Erythroblast (primary cell): ENCODE measurements at regions not wholly inside any gene's neighbourhood (a gene's known extent, or its start where the extent isn't known, plus 50 kb on each side); places are given as distances from the start of the nearest gene placed in this dataset.

Experiments
- DNase-seq, 2 experiments: peaks; one replicate each; lab custom pipeline; 2025; lab: John Stamatoyannopoulos, UW
- GATA1 ChIP-seq: IDR thresholded peaks from 2 replicates; pipeline ENCODE4 v1.6.1; 2011; ENCODE audit warnings: low read depth, mild to moderate bottlenecking, control low read depth, low read length, moderate library complexity
- POLR2A ChIP-seq: IDR thresholded peaks from 2 replicates; pipeline ENCODE4 v1.6.1; 2011; ENCODE audit warnings: mild to moderate bottlenecking, low read length

DNA sequence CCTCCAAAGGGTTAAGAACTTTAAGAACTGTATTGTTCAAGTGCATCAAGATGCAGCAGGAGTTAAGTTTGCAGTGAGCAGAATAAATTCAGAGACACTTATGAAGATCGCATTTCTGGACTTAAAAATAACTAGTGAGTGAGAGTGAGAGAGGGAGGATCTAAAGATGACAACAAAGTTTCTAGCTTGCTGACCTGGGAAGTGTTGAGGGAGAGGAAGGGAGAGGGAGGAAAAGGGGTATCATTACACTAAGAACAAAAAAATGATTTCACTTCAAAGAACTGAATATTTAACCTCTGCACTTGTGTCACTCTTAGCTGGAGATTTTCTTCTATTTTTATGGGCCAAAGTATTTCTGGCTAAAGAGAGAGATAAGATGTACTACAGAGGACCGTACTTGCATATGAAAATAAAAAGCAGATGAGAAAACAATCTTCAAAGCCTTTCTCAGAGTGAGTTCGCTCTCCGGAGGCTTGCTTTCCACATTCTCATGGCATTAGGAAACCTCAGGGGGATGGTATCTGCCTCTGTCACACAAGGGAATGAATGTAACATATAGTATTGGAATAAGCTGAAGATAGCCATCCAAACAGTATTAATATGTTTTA is 91.4 kb upstream of the TJP1 start:
- no peak for DNase-seq
- TF ChIP-seq POLR2A (no peak), GATA1 (no peak)

GRCh38 chr15:29911705-29912104 is 89.4 kb upstream of the TJP1 start:
- DNase-seq: no peak
- TF ChIP-seq POLR2A: no peak
- TF ChIP-seq GATA1: no peak

DNA sequence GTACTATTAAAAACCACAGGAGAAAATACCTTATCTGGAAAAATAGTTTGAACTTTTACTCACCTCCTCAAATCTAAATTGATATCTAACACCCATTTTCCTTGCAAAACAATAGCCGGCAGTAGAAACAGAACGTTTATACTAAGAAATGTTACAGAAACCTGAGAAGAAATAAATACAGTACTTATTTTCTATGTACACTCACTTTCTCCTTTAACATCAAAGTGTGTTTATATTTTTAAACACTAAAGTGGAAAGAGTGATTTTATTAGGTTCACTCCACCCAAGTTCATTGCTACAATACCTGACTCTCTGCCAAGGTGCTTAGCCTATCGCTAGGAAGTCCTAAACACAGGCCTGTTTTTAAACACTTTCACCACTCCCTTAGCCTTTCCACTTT is 87.8 kb upstream of the TJP1 start:
- no peak for TF ChIP-seq GATA1
- TF ChIP-seq POLR2A: no peak
- DNase-seq: no peak

- no peak for DNase-seq
- TF ChIP-seq GATA1 (no peak), POLR2A (no peak)
Measured at GRCh38 chr15:29904757-29905417, 82.6 kb upstream of the TJP1 start.

DNA sequence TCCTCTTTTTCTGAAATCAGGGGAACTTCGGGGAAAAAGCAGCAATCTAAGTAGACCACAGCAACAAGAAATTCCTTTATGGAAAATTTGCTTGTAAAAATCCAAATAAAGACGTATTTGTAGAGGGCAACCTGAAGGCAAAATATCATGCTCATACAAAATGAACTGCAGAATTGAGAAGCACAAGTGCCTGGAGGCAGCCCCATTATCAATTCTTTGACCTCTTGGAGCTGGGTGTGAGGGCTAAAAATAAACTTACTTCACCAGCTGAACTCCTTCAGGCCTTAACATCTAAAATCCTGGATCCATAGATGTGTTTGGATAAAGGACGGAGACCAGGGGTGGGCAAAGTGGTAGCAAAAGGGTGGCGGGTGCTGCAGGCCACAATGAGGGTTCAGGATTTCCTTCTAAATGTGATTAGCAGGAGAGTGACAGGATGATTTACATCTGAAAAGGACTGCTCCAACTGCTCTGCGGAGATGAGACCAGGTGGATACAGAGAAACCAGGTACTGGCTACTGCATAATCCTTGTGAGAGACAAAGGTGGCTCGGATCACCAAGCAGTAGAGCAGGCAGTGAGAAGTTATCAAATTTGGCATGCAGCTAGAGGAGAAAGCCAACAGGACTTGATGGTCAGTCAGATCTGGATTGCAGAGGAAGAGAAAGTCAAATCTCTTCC is 81.7 kb upstream of the TJP1 start:
- DNase-seq: no peak
- TF ChIP-seq POLR2A (no peak), GATA1 (no peak)

GRCh38 chr15:29903028-29903427 is 80.8 kb upstream of the TJP1 start:
- no peak for TF ChIP-seq GATA1
- TF ChIP-seq POLR2A: no peak
- no peak for DNase-seq

GRCh38 chr15:29900237-29901189 is 78.2 kb upstream of the TJP1 start:
- no peak for DNase-seq
- TF ChIP-seq POLR2A: no peak
- no peak for TF ChIP-seq GATA1

- no peak for DNase-seq
- TF ChIP-seq GATA1 (no peak), POLR2A (no peak)
Measured at GRCh38 chr15:29896062-29896461, 73.8 kb upstream of the TJP1 start.

DNA sequence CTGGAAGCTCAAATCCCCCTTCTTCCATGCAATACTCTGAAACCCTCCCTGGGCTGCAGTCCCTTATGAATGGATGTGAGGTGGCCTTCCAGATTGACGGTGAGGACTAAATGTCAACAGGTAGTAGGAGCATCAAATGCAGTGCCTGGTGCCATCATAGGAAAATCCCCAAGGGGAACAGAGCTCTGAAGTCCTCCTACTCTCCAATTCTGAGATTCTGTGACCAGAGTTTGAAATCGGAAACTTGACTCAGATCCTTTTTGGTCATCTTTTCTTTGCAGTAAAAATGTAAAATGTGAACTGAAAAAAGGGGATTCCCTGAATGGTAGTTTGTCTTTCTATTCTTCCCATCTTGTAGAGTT is 68.8 kb upstream of the TJP1 start:
- DNase-seq: no peak
- TF ChIP-seq POLR2A: no peak
- TF ChIP-seq GATA1: no peak

- no peak for TF ChIP-seq GATA1
- no peak for TF ChIP-seq POLR2A
Measured at GRCh38 chr15:29890336-29891095, 68.2 kb upstream of the TJP1 start.

DNA sequence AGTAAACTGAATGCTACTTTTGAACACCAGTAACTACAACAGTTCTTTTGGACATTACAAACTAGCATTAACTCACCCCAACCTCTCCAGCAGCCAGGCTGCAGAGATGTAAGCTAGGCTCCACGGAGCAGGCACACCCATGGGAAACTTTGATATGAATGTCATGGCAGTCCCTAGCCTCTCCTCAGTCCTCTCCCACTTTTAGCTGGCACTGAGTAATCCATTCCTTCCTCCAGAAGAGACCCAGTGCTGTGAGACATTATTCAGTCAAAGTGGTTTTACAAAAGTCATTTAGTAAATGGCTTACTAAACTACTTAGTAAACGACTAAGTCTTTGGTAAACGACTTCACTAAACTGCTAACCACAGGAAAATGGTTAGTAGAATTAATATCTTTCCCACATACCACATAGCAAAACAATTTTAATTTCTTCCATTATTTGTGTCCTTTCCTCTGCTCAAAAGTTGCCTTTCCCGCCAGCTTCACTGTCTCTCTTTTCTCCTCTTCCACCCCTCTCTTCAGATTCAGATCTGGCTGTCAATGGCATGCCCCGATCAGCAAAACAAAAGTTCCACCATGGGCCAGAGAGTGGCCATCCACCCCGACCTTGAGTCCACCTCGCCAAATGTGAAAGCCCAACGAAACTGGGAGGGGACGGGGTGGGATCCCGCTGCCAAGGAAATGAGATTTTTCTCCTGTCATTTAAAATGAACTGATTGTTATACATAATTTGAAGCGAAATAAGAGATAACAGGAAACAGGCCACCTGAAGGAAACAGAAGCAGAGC is 67.5 kb upstream of the TJP1 start:
- DNase-seq: no peak
- no peak for TF ChIP-seq GATA1
- TF ChIP-seq POLR2A: no peak

More at GRCh38 chr15:29890336-29891095, 68.2 kb upstream of the TJP1 start:
- DNase-seq: no peak

GRCh38 chr15:29888646-29889045 is 66.4 kb upstream of the TJP1 start:
- no peak for TF ChIP-seq GATA1
- TF ChIP-seq POLR2A: no peak
- DNase-seq: no peak
